Inflammatory macrophage treated with lipopolysaccharide for 1 hour (primary cell): ENCODE measurements at regions not wholly inside any gene's neighbourhood (a gene's known extent, or its start where the extent isn't known, plus 50 kb on each side); places are given as distances from the start of the nearest gene placed in this dataset.
"Not testable (repeated sequence)": the region's sequence is repeated elsewhere in the genome, so short reads cannot be mapped to it uniquely, and the experiment has no call there.

Source experiments
- DNase-seq, 2 donors: peaks; one replicate each; pipeline ENCODE4 v3.0.0-alpha.2; 2020 to 2022

- no peak for DNase-seq
Measured at GRCh38 chr5:87781976-87782375, 369.2 kb upstream of the CCNH start.

GRCh38 chr5:87780831-87781760 lies 368.4 kb upstream of the CCNH start:
- peak; percentile 68 to 86 for DNase-seq

GRCh38 chr5:87778876-87779275 lies 366.1 kb upstream of the CCNH start:
- no peak for DNase-seq

GRCh38 chr5:87777877-87778276 lies 365.1 kb upstream of the CCNH start:
- DNase-seq: no peak

GRCh38 chr5:87776785-87777184 lies 364.1 kb upstream of the CCNH start:
- no peak for DNase-seq

- not testable (repeated sequence) for DNase-seq
Measured at GRCh38 chr5:87776302-87776701, 363.6 kb upstream of the CCNH start.

GRCh38 chr5:87775228-87775627 lies 362.5 kb upstream of the CCNH start:
- DNase-seq: no peak

- DNase-seq: no peak
Measured at GRCh38 chr5:87774804-87775203, 362.1 kb upstream of the CCNH start.

- no peak for DNase-seq
Measured at GRCh38 chr5:87770601-87771121, 357.9 kb upstream of the CCNH start.

- DNase-seq: no peak
Measured at GRCh38 chr5:87770016-87770570, 357.4 kb upstream of the CCNH start.

- no peak for DNase-seq
Measured at GRCh38 chr5:87769157-87769556, 356.4 kb upstream of the CCNH start.

GRCh38 chr5:87768190-87768589 lies 355.5 kb upstream of the CCNH start:
- no peak for DNase-seq

GRCh38 chr5:87765009-87765408 lies 352.3 kb upstream of the CCNH start:
- no peak for DNase-seq

GRCh38 chr5:87762631-87763030 lies 349.9 kb upstream of the CCNH start:
- no peak for DNase-seq

- no peak for DNase-seq
Measured at GRCh38 chr5:87756951-87757350, 344.2 kb upstream of the CCNH start.

- no peak for DNase-seq
Measured at GRCh38 chr5:87755360-87755759, 342.6 kb upstream of the CCNH start.

GRCh38 chr5:87754009-87754757 lies 341.5 kb upstream of the CCNH start:
- no peak for DNase-seq

GRCh38 chr5:87752362-87752761 lies 339.6 kb upstream of the CCNH start:
- no peak for DNase-seq

GRCh38 chr5:87751824-87752223 lies 339.1 kb upstream of the CCNH start:
- DNase-seq: no peak

GRCh38 chr5:87746891-87747377 lies 334.2 kb upstream of the CCNH start:
- no peak for DNase-seq

GRCh38 chr5:87746341-87746740 lies 333.6 kb upstream of the CCNH start:
- DNase-seq: no peak

- no peak for DNase-seq
Measured at GRCh38 chr5:87741881-87742280, 329.2 kb upstream of the CCNH start.

GRCh38 chr5:87735923-87736322 lies 323.2 kb upstream of the CCNH start:
- DNase-seq: no peak
